Fibroblast of the aortic adventitia (primary cell): ENCODE measurements at regions not wholly inside any gene's neighbourhood (a gene's known extent, or its start where the extent isn't known, plus 50 kb on each side); places are given as distances from the start of the nearest gene placed in this dataset.

Source experiments
- DNase-seq: peaks from one replicate; pipeline ENCODE4 v3.0.0-alpha.2; 2010; ENCODE audit warnings: low read depth
- H3K4me3 ChIP-seq: 2 replicates; pipeline ENCODE4 v1.5.1; 2011; ENCODE audit warnings: low read depth, mild to moderate bottlenecking, control low read depth, low read length, moderate library complexity
- TF ChIP-seq, protein P1 (sequence below): IDR thresholded peaks from 2 replicates; pipeline ENCODE4 v1.5.1; 2011; ENCODE audit warnings: mild to moderate bottlenecking, low read length, control low read depth, inconsistent platforms; ENCODE audit not compliant: insufficient read depth

DNA sequence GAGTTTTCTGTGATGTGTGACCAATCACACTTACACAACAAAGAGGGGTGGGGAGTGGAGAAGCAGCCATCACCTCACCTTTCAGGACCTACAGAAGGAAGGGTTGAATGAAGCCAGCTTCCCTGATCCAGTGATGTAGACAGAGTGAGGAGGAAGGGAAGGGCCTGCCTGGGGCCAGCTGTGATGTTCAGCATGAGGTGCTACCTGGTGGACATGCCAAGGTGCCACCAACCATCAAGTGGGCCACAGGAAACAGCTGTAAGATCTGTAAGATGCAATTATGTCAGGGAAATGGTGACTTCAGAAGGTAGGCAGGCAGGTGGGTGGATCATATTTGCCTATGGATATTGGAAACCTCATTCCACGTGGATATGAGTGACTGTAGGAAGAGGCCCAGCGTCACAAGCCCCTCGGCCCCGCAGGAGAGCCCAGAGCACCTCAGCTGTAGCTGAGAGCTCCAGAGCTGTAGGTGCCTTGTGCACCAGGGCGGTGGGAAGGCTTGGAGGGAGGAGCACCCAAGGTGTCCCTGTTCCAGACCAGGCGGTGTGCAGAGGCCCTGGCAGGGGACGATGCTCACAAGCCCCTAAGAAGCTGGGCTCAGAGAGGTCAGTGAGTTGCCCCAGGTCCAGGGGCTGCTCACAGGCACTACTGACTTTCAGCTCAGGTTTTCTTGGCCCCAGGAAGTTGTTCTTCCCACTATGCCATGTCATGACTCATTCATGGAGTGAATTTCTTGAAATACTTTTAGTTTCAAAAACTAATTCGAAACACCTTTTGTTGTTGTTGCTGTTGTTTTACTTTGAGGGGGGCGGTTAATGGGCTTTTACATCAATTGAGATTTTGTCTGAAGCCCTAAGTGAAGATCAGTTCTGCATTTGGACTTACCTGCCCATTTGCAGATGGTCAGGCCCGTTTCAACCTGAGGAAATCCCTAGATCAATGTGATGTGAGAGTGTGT, 94.2 kb upstream of the ALDH1A3 start:
- TF ChIP-seq, protein P1, sequence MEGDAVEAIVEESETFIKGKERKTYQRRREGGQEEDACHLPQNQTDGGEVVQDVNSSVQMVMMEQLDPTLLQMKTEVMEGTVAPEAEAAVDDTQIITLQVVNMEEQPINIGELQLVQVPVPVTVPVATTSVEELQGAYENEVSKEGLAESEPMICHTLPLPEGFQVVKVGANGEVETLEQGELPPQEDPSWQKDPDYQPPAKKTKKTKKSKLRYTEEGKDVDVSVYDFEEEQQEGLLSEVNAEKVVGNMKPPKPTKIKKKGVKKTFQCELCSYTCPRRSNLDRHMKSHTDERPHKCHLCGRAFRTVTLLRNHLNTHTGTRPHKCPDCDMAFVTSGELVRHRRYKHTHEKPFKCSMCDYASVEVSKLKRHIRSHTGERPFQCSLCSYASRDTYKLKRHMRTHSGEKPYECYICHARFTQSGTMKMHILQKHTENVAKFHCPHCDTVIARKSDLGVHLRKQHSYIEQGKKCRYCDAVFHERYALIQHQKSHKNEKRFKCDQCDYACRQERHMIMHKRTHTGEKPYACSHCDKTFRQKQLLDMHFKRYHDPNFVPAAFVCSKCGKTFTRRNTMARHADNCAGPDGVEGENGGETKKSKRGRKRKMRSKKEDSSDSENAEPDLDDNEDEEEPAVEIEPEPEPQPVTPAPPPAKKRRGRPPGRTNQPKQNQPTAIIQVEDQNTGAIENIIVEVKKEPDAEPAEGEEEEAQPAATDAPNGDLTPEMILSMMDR = no peak
- H3K4me3 ChIP-seq = no peak overlapping the region
- no peak for DNase-seq

DNA sequence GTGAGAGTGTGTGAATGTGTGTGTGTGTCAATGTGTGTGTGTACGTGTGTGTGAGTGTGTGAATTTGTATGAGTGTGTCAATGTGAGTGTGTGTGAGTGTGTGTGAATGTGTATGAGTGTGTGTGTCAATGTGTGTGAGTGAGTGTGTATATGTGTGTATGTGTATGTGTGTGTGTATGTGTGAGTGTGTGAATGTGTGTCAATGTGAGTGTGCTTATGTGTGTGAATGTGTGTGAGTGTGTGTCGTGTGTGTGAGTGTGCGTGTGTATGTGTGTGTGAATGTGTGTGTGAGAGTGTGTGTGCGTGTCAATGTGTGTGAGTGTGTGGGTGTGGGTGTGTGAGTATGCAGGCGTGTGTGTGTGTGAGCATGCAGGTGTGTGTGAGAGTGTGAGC, 93.5 kb upstream of the ALDH1A3 start:
- no peak for DNase-seq
- H3K4me3 ChIP-seq = no peak overlapping the region
- TF ChIP-seq, protein P1 = no peak

DNA sequence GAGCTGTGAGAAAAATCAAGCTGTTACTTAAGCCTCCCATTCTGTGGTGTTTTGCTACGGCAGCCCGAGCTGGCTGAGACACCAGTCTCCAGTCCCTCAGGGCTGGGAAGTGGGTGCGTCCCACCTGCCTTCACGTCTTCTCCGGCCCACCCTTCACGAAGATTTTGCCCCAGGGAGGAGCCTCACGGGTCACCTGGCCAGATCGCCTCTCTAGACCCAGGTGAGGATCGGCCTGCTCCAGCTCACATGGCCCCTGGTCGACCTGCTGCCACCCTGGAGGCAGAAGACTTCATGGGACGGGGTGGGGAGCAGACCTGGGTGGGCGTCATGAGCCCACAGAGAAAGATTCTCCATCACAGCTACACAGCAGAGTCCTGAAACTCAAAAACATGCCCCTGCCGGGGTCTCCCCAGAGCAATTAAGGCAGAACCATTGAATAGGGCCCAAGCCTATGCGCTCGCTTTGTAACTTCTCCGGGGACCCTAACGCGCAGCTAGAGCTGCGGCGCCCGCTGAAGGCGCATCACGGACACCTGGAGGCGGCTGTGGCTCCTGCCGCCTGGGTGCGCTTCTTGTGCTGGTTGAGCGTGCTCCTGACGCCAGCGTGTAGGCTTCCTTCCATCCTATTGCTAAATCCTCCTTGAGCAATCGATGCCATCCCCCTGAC, 92.6 kb upstream of the ALDH1A3 start:
- no peak for DNase-seq
- no peak overlapping the region for H3K4me3 ChIP-seq
- TF ChIP-seq, protein P1 = no peak

DNA sequence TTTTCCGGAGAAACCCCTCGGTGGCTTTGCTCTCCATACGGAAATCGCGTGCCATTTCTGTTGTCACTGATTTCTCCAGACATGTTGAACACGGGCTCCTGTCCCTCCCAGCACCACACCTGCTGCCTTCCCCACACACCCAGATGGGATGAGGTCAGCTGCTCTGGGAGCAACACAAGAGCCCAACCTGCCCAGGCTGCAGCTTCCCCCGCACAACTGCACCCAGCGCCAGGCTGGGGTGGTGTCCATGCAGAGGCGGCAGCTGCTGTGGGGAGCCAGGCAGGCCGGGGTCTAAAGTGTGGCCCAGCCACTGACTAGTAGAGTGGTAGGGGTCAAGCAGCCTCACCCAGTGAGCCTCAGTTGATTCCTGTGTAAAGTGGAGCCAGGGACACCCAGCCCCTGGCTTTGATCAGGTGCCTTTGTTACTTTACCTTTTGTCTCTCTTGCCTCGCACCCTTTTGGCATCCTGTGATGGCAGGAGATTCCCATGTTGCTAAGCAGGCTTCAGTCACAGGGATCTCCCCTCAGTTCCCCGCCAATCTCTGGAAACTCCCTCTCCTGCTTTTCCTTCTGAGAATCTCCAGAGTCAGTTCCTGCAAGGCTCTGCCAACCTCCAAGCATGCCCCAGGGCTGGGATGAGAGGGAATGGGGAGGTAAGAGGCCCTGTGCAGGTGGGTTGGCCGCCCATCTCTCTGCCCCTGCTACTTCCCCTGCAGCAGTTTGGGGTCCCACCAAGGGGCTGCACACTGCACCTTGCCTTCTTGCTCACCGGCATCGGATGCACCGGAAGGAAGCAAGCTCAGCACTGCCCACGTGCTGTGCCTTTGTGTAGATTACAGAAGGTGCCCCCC, 91.8 kb upstream of the ALDH1A3 start:
- DNase-seq = no peak
- no peak overlapping the region for H3K4me3 ChIP-seq
- TF ChIP-seq, protein P1 = no peak

DNA sequence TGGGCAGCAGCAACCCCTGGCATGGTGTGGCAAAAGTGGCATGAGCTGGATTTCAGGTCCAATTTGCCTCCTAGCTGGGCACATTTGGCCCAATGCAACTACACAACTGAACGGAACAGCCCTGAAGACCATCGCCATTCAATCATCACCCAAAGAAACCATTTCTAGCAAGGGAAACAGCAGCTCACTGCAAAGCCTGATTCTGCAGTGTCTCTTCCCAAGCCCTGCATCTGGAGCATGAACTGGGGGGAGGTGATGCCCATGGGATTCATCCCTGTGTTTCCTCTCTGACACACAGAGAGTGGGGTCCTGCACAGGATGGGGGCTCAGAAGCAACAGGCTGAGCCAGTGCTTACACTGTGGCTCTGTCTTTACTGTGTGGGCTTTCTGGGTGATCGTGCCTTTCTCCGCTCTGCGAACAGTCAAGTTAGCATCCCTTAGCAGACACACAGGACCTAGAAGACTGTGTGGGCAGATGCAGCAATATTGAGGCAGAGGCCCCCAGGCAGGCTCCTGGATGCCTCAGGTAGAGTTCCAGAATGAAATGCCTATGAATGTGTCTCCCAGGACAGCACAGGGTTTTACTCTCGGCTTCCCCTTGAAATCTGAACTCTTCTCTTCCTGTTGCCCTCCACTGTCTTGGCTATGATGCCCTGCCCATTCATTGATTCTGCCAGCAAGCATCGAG, 91.1 kb upstream of the ALDH1A3 start:
- H3K4me3 ChIP-seq = no peak overlapping the region
- TF ChIP-seq, protein P1 = no peak
- DNase-seq = no peak

DNA sequence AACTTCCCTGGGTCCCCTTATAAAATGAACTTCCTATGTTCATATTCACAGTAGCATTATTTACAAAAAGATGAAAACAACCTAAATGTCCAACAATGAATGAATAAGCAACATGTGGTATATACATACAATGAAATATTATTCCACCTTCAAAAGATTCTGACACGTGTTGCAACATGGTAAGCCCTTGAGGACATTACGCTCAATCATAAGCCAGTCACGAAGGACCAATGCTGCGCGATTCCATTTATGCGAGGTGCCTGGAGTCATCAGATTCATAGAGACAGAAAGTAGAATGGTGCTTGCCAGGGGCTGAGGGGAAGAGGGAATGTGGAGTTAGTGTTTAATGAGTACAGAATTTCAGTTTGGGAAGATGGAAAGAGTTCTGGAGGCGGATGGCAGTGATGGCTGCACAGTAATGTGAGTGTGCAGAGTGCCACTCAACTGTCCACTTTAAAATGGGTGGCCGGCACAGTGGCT, 88.8 kb upstream of the ALDH1A3 start:
- no peak for DNase-seq
- TF ChIP-seq, protein P1 = no peak
- no peak overlapping the region for H3K4me3 ChIP-seq
